Pancreas (tissue), 10 donors: ENCODE measurements at regions not wholly inside any gene's neighbourhood (a gene's known extent, or its start where the extent isn't known, plus 50 kb on each side); places are given as distances from the start of the nearest gene placed in this dataset.

ENCODE experiments used
- ATAC-seq, 4 donors: fragments of 200-7000 bp; cut with Tn5 transposase; one replicate each; pipeline versions ENCODE4 v1.8.0 to v1.9.1; 2020; ENCODE audit warnings: mild to moderate bottlenecking in 4 of 4, moderate library complexity in 4 of 4
- DNase-seq, 6 donors: peaks; one replicate each; pipeline ENCODE4 v3.0.0-alpha.2; 2020
- FAIRE-seq: peaks from 2 replicates; lab custom pipeline; 2012; peaks lifted over from hg19 to GRCh38; lab: Jason Lieb, UNC
- H3K27ac ChIP-seq, 4 donors: fragments of 200-600 bp; sonication (generic); 1 replicate in 3 of 4; 2 replicates in 1 of 4; pipeline versions ENCODE4 v1.5.0 to v1.8.0; 2020
- H3K27me3 ChIP-seq, 4 donors: fragments of 200-600 bp; one replicate each; pipeline ENCODE4 v1.8.0; 2021
- H3K36me3 ChIP-seq, 3 donors: fragments of 200-600 bp; sonication (generic) in 1 of 3; one replicate each; pipeline versions ENCODE4 v1.5.0 to v1.8.0; 2020 to 2021
- H3K4me1 ChIP-seq, 3 donors: fragments of 200-600 bp; one replicate each; pipeline ENCODE4 v1.8.0; 2021
- H3K4me3 ChIP-seq, 4 donors: fragments of 200-600 bp; sonication (generic) in 2 of 4; one replicate each; pipeline versions ENCODE4 v1.5.0 to v1.8.0; 2020 to 2021
- H3K9me3 ChIP-seq, 4 donors: fragments of 200-600 bp; one replicate each; pipeline ENCODE4 v1.8.0; 2021
- WGBS, 2 donors: extraction: QIAGEN DNeasy Blood & Tissue Kit; methylation state at CpG; one replicate each; pipeline ENCODE4 v1.1.7; 2013; 5-methylcytosine and 5-hydroxymethylcytosine counted together
- intact Hi-C, 3 donors: fragments of 100-400 bp; cut with DNase I; formaldehyde crosslinking; loops; one replicate each; pipeline versions ENCODE4 v1.11.1 to v1.14.2; 2022
- TF ChIP-seq, protein P1 (sequence below), 4 donors: fragments of 200-600 bp; sonication (generic) in 3 of 4; IDR thresholded peaks; one replicate each; pipeline versions ENCODE4 v1.5.0 to v1.8.0; 2021; ENCODE audit warnings: antibody characterized with exemption in 4 of 4
- donor health status: healthy with polysubstance abuse.
- donor health status: DM: no; HTN: no; CAD: no; lungs with moderate emphysema.
- donor health status: DM: no; HTN: no; CAD: no.
- donor health status: control.
- donor health status: control.
- donor health status: Bipolar disorder and iron deficiency.
- donor health status: DM: yes; HTN: yes; CAD: no.
- donor health status: DM: no; HTN: no; CAD: no.
- donor health status: DM: no; HTN: no; CAD: no.
- donor health status: DM: yes; HTN: yes; CAD: no.

DNA sequence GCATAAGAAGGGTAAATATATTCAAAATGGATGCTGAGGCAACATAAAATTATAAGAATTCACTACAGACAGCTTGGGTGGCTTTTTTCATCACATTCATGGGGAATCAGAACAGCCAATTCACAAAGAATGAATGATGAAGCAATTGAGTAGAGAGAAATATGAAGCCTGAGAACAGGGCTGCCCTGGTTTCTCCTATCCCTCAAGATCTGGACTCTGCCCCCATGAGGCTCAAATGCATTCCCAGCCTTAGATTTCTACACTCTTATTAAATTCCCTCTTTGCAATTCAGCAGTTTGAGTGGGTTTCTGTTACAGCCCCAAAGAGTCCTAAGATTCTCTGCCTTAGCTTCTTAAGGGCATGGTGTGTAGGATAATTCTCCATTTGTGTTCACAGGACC, 172.5 kb downstream of the MAIP1 start:
- no peak overlapping the region for H3K4me3 ChIP-seq
- no peak for FAIRE-seq
- no peak for ATAC-seq
- TF ChIP-seq, protein P1, sequence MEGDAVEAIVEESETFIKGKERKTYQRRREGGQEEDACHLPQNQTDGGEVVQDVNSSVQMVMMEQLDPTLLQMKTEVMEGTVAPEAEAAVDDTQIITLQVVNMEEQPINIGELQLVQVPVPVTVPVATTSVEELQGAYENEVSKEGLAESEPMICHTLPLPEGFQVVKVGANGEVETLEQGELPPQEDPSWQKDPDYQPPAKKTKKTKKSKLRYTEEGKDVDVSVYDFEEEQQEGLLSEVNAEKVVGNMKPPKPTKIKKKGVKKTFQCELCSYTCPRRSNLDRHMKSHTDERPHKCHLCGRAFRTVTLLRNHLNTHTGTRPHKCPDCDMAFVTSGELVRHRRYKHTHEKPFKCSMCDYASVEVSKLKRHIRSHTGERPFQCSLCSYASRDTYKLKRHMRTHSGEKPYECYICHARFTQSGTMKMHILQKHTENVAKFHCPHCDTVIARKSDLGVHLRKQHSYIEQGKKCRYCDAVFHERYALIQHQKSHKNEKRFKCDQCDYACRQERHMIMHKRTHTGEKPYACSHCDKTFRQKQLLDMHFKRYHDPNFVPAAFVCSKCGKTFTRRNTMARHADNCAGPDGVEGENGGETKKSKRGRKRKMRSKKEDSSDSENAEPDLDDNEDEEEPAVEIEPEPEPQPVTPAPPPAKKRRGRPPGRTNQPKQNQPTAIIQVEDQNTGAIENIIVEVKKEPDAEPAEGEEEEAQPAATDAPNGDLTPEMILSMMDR (IDR thresholded peaks at IDR 0.05) = no peak
- H3K9me3 ChIP-seq = no peaks in the 10 kb centered on the region
- DNase-seq = no peak
- H3K27me3 ChIP-seq = no peaks in the 10 kb centered on the region
- H3K27ac ChIP-seq = no peak overlapping the region
- H3K36me3 ChIP-seq = no peaks in the 10 kb centered on the region
- intact Hi-C loops = no loop called here
- H3K4me1 ChIP-seq = peaks cover 0 to 8% (median 0%) of the 10 kb centered on the region in 3 donors

DNA sequence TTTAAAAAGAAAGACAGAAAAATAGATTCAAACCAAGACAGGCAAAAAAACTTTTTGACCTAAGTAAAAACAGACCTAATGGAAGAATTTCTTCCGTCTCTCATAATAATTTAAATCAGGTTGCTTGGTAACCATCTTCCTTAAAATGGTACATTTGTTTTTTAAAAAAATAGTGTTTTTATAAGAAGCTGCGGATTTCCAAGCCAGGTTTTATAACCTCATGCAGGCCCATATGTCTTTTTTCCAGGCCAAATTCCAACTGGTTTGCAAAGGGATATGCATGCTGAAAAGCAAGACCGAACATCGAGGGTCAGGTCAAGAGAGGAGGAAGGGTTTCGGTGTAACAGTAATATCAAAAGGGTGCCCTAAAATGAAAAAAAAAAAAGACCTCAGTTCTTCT, 172.9 kb downstream of the MAIP1 start:
- no peaks in the 10 kb centered on the region for H3K9me3 ChIP-seq
- ATAC-seq = no peak
- peaks cover 0 to 8% (median 0%) of the 10 kb centered on the region in 3 donors for H3K4me1 ChIP-seq
- intact Hi-C loops = no loop called here
- no peak for DNase-seq
- H3K36me3 ChIP-seq = no peaks in the 10 kb centered on the region
- H3K27ac ChIP-seq = no peak overlapping the region
- 92 to 96% methylated on average over 5 of the region's 5 CpGs for WGBS, 2 donors
- TF ChIP-seq, protein P1 (IDR thresholded peaks at IDR 0.05) = no peak
- no peaks in the 10 kb centered on the region for H3K27me3 ChIP-seq
- no peak for FAIRE-seq
- no peak overlapping the region for H3K4me3 ChIP-seq

DNA sequence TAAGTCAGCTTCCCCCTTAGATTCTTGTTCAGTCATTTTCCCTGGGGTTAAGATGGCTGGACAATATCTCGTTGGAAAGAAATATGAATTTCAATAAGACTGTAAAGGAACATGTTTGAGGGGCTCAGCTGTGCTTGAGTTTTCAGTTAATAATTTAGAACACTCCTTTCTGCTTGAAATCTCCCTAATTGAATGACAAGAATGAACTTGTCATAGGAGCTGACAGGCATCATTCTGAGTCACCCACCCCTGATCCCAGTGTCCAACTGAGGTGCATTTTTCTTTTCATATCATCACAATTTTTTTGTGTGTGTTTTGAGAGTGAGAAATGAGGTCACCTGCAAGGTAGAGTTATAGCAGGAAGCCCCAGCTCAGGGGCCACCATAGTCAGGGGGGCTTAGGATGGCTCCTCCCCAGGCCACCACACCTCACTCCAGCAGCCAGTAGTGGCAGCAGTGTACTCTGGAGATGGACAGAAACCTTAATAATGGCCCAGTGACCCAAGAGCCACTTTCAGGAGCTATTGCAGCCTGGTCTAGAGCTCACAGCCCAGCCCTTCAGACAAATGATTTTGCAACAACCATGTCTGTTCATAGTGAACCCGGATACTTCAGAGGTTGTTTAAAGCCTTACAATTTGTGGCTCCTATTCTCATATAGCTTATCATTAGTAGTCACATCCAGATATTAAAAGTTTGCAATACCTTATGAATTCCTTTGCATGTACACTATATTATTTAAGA, 174.5 kb downstream of the MAIP1 start:
- FAIRE-seq (no peak), DNase-seq (no peak), ATAC-seq (no peak)
- Histone ChIP-seq H3K36me3 (no peaks in the 10 kb centered on the region), H3K4me1 (peaks cover 0 to 8% (median 0%) of the 10 kb centered on the region in 3 donors), H3K9me3 (no peaks in the 10 kb centered on the region), H3K27ac (no peak overlapping the region), H3K27me3 (no peaks in the 10 kb centered on the region), H3K4me3 (no peak overlapping the region)
- 81 to 86% methylated on average over 2 of the region's 2 CpGs for WGBS, 2 donors
- TF ChIP-seq, protein P1 (IDR thresholded peaks at IDR 0.05) = no peak
- intact Hi-C loops = no loop called here

DNA sequence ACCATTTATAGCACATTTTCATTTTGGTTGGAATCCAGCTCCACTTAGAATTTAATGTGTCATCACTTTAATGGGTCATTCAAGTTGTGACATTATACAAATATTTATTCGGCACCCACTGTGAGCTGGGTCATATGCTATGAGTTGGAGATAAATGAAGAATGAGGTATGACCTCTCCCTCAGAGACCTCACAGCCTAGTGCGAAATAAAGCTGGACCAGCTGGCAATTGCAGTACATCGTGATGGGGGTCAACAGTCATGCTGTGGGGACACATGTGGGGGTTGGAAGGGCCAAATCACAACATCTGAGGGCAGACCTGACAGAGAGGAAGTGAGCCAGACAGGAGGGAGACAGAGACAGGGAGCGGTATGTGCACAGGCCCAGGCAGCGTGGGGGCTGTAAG, 175.4 kb downstream of the MAIP1 start:
- Histone ChIP-seq H3K27ac (no peak overlapping the region), H3K36me3 (no peaks in the 10 kb centered on the region), H3K4me3 (no peak overlapping the region), H3K27me3 (no peaks in the 10 kb centered on the region), H3K4me1 (peaks cover 0 to 8% (median 0%) of the 10 kb centered on the region in 3 donors), H3K9me3 (no peaks in the 10 kb centered on the region)
- WGBS, 2 donors = 56 to 62% methylated on average over 5 of the region's 5 CpGs
- ATAC-seq (peak in 2 of 4 donors; percentile 42 to 69), FAIRE-seq (no peak), DNase-seq (no peak)
- intact Hi-C loops = no loop called here
- TF ChIP-seq, protein P1 (IDR thresholded peaks at IDR 0.05) = no peak

DNA sequence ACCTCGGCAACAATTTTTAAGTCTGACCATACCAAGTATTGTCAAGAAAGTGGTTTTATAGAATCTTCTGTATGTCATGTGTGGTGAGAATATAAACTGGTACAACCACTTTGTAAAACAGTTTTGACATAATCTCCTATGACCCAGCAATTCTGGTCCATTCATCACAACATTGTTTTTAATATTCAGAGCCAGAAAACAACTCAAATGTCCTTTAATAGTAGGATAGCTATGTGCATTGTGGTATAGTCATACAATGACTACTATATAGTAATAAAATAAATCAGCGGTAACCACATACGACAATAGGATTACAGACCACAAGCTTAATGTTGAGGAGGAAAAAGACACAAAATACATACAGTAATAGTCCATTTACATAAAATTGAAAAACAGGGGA, 175.2 kb upstream of the SPATS2L start:
- Histone ChIP-seq H3K4me1 (peaks cover 0 to 4% (median 0%) of the 10 kb centered on the region in 3 donors), H3K27me3 (no peaks in the 10 kb centered on the region), H3K9me3 (no peaks in the 10 kb centered on the region), H3K27ac (no peak overlapping the region), H3K4me3 (no peak overlapping the region), H3K36me3 (no peaks in the 10 kb centered on the region)
- intact Hi-C loops = no loop called here
- ATAC-seq = no peak
- no peak for DNase-seq
- WGBS, 2 donors = 96 to 97% methylated on average over 3 of the region's 3 CpGs
- no peak for FAIRE-seq
- TF ChIP-seq, protein P1 (IDR thresholded peaks at IDR 0.05) = no peak
